GM23248 (cell line): ENCODE measurements at regions not wholly inside any gene's neighbourhood (a gene's known extent, or its start where the extent isn't known, plus 50 kb on each side); places are given as distances from the start of the nearest gene placed in this dataset. TPM values are rescaled to one million over a fixed set of nuclear protein-coding genes. Genes with fewer than 3 reads are reported as not detected.

Source experiments
- DNase-seq: peaks from one replicate; pipeline ENCODE4 v3.0.0-alpha.2; 2015
- H2AFZ ChIP-seq: fragments of 200-600 bp; sonication (generic); 2 replicates; pipeline ENCODE4 v1.6.1; 2016; ENCODE audit warnings: antibody characterized with exemption
- H3F3A ChIP-seq: fragments of 200-600 bp; sonication (generic); 2 replicates; pipeline ENCODE4 v1.6.1; 2016; ENCODE audit warnings: mild to moderate bottlenecking, antibody characterized with exemption, mixed run types; ENCODE audit not compliant: insufficient read depth
- H3K27ac ChIP-seq: fragments of 200-600 bp; sonication (generic); 2 replicates; pipeline ENCODE4 v1.5.1; 2016; ENCODE audit warnings: mild to moderate bottlenecking
- H3K27me3 ChIP-seq: fragments of 200-600 bp; sonication (generic); replicated peaks from 2 replicates; pipeline ENCODE4 v1.6.1; 2016; ENCODE audit warnings: mild to moderate bottlenecking; ENCODE audit not compliant: insufficient read depth
- H3K36me3 ChIP-seq: fragments of 200-600 bp; sonication (generic); 2 replicates; pipeline ENCODE4 v1.6.1; 2016; ENCODE audit warnings: low read depth, mild to moderate bottlenecking
- H3K4me1 ChIP-seq: fragments of 200-600 bp; sonication (generic); 2 replicates; pipeline ENCODE4 v1.6.1; 2016; ENCODE audit warnings: mild to moderate bottlenecking; ENCODE audit not compliant: insufficient read depth
- H3K4me2 ChIP-seq: fragments of 200-600 bp; sonication (generic); one replicate; pipeline ENCODE4 v1.6.1; 2016; ENCODE audit warnings: mild to moderate bottlenecking; ENCODE audit not compliant: unreplicated experiment
- H3K4me3 ChIP-seq: fragments of 200-600 bp; sonication (generic); 2 replicates; pipeline ENCODE4 v1.5.1; 2016; ENCODE audit warnings: mild to moderate bottlenecking
- H3K79me2 ChIP-seq: fragments of 200-600 bp; sonication (generic); 2 replicates; pipeline ENCODE4 v1.6.1; 2016; ENCODE audit warnings: mild to moderate bottlenecking; ENCODE audit not compliant: insufficient read depth
- H3K9ac ChIP-seq: fragments of 200-600 bp; sonication (generic); 2 replicates; pipeline ENCODE4 v1.6.1; 2016; ENCODE audit warnings: mild to moderate bottlenecking
- H3K9me2 ChIP-seq: fragments of 200-600 bp; sonication (generic); 2 replicates; pipeline ENCODE4 v1.6.1; 2016; ENCODE audit warnings: mixed run types, mild to moderate bottlenecking, moderate library complexity; ENCODE audit not compliant: insufficient read depth
- H3K9me3 ChIP-seq: fragments of 200-600 bp; sonication (generic); one replicate; pipeline ENCODE4 v1.6.1; 2017; ENCODE audit warnings: low read depth
- H4K20me1 ChIP-seq: fragments of 200-600 bp; sonication (generic); 2 replicates; pipeline ENCODE4 v1.6.0; 2016; ENCODE audit not compliant: insufficient read depth
- EZH2 ChIP-seq: fragments of 200-600 bp; sonication (generic); IDR thresholded peaks from 2 replicates; pipeline ENCODE4 v1.6.1; 2018; ENCODE audit warnings: antibody characterized with exemption, mild to moderate bottlenecking; ENCODE audit not compliant: insufficient read depth, poor library complexity, severe bottlenecking
- EZH2phosphoT487 ChIP-seq: fragments of 200-600 bp; sonication (generic); IDR thresholded peaks from 2 replicates; pipeline ENCODE4 v1.6.1; 2018; ENCODE audit warnings: antibody characterized with exemption, moderate library complexity, mild to moderate bottlenecking, low read depth; ENCODE audit not compliant: insufficient read depth
- WGBS, 2 experiments: methylation state at CpG; one replicate each; pipeline ENCODE4 v1.1.6; 2015 to 2017; ENCODE audit warnings: low lambda C conversion rate in 2 of 2, low coverage in 1 of 2; ENCODE audit errors: missing lambda C conversion rate in 2 of 2; 5-methylcytosine and 5-hydroxymethylcytosine counted together
- in situ Hi-C: fragments of 300-500 bp; cut with MboI; formaldehyde crosslinking; loops from 2 replicates; pipeline ENCODE4 v1.15.0; 2020
- small RNA-seq: library from RNA; depleted of rRNA; stranded (forward); fragments of <200 nt; gene quantifications from one replicate; pipeline ENCODE3, GENCODE V24; 2014; ENCODE audit warnings: low read depth, low replicate concordance

DNA sequence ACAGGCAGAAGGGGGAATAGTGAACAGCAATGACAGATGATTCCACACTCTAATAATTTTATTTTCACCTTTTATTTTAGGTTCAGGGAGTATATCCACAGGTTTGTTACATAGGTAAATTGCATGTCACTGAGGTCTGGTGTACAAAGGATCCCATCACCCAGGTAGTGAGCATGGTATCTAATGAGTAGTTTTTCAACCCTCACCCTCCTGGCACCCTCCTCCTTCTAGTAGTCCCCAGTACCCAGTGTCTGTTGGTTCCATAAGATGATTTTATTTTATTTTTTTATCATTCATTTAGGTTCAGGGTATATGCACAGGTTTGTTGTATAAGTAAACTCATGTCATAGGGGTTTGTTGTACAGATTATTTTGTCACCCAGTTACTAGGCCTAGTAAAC is 58.6 kb upstream of the UGT8 start:
- no peaks in the 10 kb centered on the region for H3K79me2 ChIP-seq
- no peak for DNase-seq
- H3K27me3 ChIP-seq: no peaks in the 10 kb centered on the region
- H3K27ac ChIP-seq: no peak overlapping the region
- no peak overlapping the region for H3K9ac ChIP-seq
- no peak overlapping the region for H3K4me3 ChIP-seq
- H3K4me1 ChIP-seq: no peaks in the 10 kb centered on the region
- H2AFZ ChIP-seq: no peak overlapping the region
- no peaks in the 10 kb centered on the region for H3K9me2 ChIP-seq
- H3K4me2 ChIP-seq: no peak overlapping the region
- no peaks in the 10 kb centered on the region for H3K9me3 ChIP-seq
- H3F3A ChIP-seq: no peaks in the 10 kb centered on the region
- in situ Hi-C loops: no loop called here
- H4K20me1 ChIP-seq: no peaks in the 10 kb centered on the region
- no peaks in the 10 kb centered on the region for H3K36me3 ChIP-seq
- no peak for TF ChIP-seq EZH2
- no peak for TF ChIP-seq EZH2phosphoT487

DNA sequence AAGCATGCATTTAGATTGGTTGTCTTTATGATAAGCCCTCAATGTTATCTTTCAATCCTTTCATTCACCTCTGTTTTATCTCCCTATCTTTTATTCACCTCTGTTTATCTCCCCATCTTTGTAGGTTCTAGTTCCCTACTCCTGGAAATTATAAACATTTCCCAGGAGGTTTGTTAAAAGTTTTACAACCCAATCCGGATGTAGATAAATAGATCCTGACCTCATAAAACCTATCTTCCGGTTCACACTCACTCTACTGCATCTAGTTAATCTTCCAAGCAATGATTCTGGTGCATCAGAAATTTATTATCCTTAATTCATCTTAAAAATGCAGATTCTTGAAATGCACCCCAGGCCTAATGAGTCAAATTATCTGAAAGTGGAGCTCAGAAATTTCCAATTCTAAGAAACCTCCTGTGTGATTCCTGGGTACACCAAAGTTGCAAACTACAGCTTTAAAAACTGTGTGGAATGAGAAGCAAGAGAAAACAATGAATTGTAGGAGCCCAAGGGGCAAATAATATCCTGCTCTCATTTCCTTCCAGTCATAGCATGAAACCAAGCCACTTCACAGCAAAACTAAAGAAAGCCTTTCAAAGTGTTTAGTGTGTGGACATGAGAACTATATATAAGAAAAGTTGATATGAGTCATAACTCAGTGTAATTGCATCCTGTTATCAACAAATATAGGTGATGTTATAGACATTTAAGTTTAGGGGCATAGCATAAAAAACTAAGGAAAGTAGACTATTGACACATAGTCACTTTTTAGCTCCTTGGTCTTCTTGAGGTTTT is 51.1 kb upstream of the UGT8 start:
- Histone ChIP-seq H3K4me2 (no peak overlapping the region), H3F3A (no peaks in the 10 kb centered on the region), H3K27me3 (no peaks in the 10 kb centered on the region), H3K27ac (no peak overlapping the region), H3K79me2 (no peaks in the 10 kb centered on the region), H3K36me3 (no peaks in the 10 kb centered on the region), H3K9me2 (no peaks in the 10 kb centered on the region), H4K20me1 (no peaks in the 10 kb centered on the region), H3K4me3 (no peak overlapping the region), H3K9me3 (no peaks in the 10 kb centered on the region), H3K4me1 (no peaks in the 10 kb centered on the region), H2AFZ (no peak overlapping the region), H3K9ac (no peak overlapping the region)
- DNase-seq: no peak
- in situ Hi-C loops: no loop called here
- TF ChIP-seq EZH2phosphoT487 (no peak), EZH2 (no peak)
- 9 to 15% methylated on average over 2 of the region's 2 CpGs for WGBS, 2 experiments

Small RNA genes in the stretch of these regions (small RNA-seq; reads per million reads assigned to genes)
- gene AC093815.1: not detected
